Spinal cord (tissue), 9 donors: ENCODE measurements at regions not wholly inside any gene's neighbourhood (a gene's known extent, or its start where the extent isn't known, plus 50 kb on each side); places are given as distances from the start of the nearest gene placed in this dataset.

Experiments
- DNase-seq, 6 donors: peaks; one replicate each; pipeline versions ENCODE4 v3.0.0 to v3.0.0-alpha.2; 2013 to 2015; ENCODE audit warnings: low spot score in 6 of 6, low read depth in 4 of 6
- H3K27ac ChIP-seq: one replicate; pipeline ENCODE4 v1.5.1; 2013; ENCODE audit warnings: low read depth, low read length, control low read depth
- H3K27me3 ChIP-seq: one replicate; pipeline ENCODE4 v1.6.1; 2013; ENCODE audit warnings: low read length; ENCODE audit not compliant: control insufficient read depth, insufficient read depth
- H3K36me3 ChIP-seq: one replicate; pipeline ENCODE4 v1.6.1; 2013; ENCODE audit warnings: low read length; ENCODE audit not compliant: control insufficient read depth, insufficient read depth
- H3K4me1 ChIP-seq: one replicate; pipeline ENCODE4 v1.6.1; 2013; ENCODE audit warnings: low read length; ENCODE audit not compliant: control insufficient read depth, insufficient read depth
- H3K4me3 ChIP-seq: one replicate; pipeline ENCODE4 v1.5.1; 2013; ENCODE audit warnings: low read depth, low read length, control low read depth
- H3K9me3 ChIP-seq: one replicate; pipeline ENCODE4 v1.6.1; 2013; ENCODE audit warnings: low read length; ENCODE audit not compliant: control insufficient read depth, insufficient read depth
- WGBS: methylation state at CpG from one replicate; pipeline ENCODE4 v1.1.5; 2013; ENCODE audit warnings: missing lambda C conversion rate; ENCODE audit not compliant: insufficient coverage; 5-methylcytosine and 5-hydroxymethylcytosine counted together
- donor health status: healthy.

DNA sequence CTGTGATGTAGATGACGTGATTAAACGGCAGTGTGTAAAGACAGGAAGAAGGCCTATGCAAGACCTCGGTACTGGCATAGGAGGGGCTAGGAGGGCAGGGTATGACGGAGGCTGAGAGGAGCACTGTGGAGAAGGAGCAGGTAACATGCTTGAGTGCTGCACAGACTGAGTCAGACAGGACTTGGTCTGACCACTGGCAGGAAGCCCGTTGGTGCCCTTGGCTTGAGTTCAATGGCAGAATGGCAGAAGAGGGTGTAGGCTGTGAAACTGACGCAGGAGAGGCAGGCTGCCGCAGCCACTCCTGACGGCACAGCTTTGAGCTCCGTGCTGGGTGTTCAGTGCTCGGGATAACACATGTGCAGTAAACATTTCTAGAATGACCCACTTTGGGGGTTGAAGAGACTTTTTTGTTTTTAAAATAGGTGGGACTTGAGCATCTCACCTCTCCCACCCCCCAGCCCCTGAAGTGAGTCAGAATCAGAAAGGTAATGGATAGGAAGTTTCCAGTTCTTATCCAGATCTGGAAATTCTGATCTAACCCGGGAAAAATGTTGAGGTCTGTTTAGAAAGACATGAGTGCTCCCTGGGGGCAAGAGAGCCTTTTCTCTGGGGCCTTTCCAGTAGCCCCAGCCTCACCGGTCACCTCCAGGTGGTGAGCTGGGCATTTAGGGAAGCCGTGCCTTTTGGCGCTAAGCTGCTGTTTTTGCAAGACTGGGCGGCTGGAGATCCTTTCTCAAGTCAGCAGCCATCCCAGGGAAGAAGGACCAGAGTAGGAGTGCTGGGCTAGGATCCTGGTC lies 126.4 kb downstream of the RPLP1 start:
- Histone ChIP-seq H3K27ac (no peak overlapping the region), H3K9me3 (no peaks in the 10 kb centered on the region), H3K4me3 (no peak overlapping the region), H3K4me1 (peaks cover 16% of the 10 kb centered on the region), H3K27me3 (peaks cover 12% of the 10 kb centered on the region), H3K36me3 (peaks cover 2% of the 10 kb centered on the region)
- no peak for DNase-seq
- 76% methylated on average over 14 of the region's 15 CpGs for WGBS

DNA sequence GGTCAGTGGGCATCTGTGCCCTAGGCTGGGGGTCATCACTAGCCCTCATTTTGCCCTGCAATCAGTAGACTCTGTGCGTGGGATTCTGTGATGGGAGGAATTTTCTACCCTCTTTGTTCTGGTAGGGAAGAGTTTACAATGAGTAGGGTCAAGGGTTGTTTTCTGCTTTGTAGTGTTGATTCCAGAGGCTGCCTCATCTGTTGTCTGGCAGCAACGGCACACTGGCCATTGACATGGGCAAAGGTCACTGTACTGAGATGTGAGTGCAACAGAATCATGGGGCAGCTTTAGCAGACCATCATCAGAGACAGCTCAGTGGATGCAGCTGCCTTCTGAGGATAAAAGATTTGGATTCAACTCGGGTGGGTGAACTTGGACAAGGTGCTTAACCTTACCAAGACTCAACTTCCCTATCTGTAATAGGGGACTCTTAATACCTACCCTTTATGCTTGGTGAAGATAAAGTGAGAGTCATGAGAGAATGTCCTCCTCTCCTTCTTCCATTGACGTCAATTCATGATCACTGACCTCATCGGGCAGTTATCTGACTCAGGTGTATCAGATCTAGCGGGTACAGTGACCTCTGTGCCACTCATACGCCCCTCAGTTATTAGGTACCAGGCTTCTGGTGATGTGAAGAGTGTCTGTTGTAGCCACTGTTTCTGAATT lies 127.5 kb downstream of the RPLP1 start:
- H3K4me3 ChIP-seq, result no peak overlapping the region
- H3K36me3 ChIP-seq, result peaks cover 2% of the 10 kb centered on the region
- no peak for DNase-seq
- no peaks in the 10 kb centered on the region for H3K9me3 ChIP-seq
- H3K27ac ChIP-seq, result no peak overlapping the region
- WGBS, result 72% methylated on average over 3 of the region's 7 CpGs
- H3K27me3 ChIP-seq, result peaks cover 12% of the 10 kb centered on the region
- H3K4me1 ChIP-seq, result peaks cover 16% of the 10 kb centered on the region

DNA sequence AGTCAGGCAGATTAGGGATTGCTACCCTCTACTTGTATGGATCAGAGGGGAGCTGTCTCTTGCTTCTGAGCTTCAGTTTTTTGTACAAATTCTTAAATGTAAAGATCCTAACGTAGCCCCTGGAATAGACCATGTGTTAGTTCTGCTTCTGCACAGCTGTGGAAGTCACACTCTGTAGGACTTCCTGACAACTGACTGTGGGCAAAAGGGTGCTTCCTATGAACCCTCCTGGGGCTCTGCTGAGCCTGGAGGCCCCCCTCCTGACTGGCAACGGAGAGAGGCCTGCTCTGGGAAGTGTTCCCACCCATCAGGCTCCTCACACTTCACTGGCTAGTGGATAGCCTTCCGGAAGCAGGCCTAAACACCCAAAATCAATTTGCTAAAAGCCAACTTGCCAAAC lies 131.0 kb downstream of the RPLP1 start:
- no peaks in the 10 kb centered on the region for H3K36me3 ChIP-seq
- no peaks in the 10 kb centered on the region for H3K9me3 ChIP-seq
- H3K27me3 ChIP-seq, result peaks cover 2% of the 10 kb centered on the region
- no peak overlapping the region for H3K27ac ChIP-seq
- peaks cover 6% of the 10 kb centered on the region for H3K4me1 ChIP-seq
- 34% methylated on average over 2 of the region's 3 CpGs for WGBS
- H3K4me3 ChIP-seq, result no peak overlapping the region
- DNase-seq, result no peak

DNA sequence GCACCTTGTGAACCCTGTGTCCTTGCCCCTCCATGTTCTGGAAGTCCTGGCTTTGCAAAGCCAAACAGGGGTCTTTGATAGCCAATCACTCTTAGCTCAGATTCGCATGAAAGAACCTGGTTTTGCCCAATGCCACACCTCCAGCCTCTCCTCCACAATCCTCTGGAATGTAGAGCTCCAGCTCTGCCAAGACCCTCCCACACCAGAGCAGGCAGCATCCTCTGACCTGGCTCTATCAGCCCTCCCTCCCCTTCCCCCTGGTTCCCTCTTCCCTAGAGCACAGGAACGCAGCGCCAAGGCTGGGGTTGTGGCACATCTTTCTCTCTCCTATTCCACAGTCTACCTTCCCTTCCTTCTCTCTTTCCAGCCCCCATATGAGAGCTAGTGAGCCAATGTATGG lies 133.3 kb downstream of the RPLP1 start:
- H3K4me1 ChIP-seq, result peaks cover 4% of the 10 kb centered on the region
- no peaks in the 10 kb centered on the region for H3K9me3 ChIP-seq
- H3K27me3 ChIP-seq, result no peaks in the 10 kb centered on the region
- DNase-seq, result no peak
- H3K27ac ChIP-seq, result no peak overlapping the region
- no peaks in the 10 kb centered on the region for H3K36me3 ChIP-seq
- H3K4me3 ChIP-seq, result no peak overlapping the region
- WGBS, result 93% methylated on average over 1 of the region's 3 CpGs

DNA sequence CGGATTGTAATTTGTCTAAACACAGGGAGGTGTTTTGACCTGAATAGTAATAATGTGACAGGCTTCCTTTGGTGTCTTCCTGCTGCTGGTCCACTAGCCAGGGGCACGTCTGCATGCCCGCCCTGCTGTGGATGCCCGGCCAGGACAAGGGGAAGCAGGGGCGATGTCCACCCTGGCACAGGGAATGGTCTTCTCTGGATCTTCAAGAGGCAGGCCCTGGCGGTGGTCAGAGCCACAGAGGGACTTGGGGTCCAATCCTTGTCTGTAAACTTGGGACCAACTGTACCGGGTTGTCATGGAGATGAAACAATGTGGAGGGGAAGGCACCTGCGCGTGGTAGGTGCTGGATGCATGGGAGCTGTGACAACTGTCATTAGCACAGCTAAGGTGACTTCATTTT lies 134.1 kb downstream of the RPLP1 start:
- no peaks in the 10 kb centered on the region for H3K27me3 ChIP-seq
- no peaks in the 10 kb centered on the region for H3K36me3 ChIP-seq
- WGBS, result 84% methylated on average over 9 of the region's 9 CpGs
- H3K27ac ChIP-seq, result no peak overlapping the region
- DNase-seq, result no peak
- no peak overlapping the region for H3K4me3 ChIP-seq
- H3K9me3 ChIP-seq, result no peaks in the 10 kb centered on the region
- peaks cover 4% of the 10 kb centered on the region for H3K4me1 ChIP-seq

DNA sequence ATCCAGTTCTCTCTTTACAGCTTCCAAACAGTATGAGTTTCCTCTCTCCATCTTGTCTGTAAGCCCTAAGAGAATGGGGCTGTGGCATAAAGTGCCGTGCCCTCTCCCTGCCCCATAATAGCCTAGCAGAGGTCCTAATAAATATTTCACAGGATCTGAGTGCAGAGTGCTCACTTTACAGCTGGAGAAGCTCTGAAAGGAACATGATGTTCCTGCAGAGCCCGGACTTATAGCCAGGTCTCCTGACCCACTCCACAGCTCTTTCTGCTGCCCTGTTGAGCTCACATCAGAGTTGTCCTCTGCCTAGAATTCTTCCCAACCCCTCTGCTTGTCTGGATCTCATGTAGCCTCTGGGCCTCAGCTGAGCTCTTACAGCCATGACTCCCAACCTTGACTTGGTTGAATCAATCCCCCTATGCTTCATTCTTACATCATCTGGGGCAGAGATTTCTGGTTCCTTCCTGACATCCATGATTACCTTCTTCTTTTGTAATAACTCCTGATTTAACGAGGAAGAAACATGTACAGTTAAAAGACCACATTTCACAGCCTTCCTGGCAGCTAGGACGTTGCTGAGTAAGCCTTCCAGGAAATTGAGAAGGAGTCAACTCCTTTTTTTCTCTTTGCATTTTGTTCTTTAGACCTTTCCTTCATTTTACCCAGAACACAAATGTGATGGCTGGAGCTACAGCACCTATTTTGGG lies 135.3 kb downstream of the RPLP1 start:
- 66% methylated on average over 3 of the region's 4 CpGs for WGBS
- H3K27ac ChIP-seq, result no peak overlapping the region
- H3K4me1 ChIP-seq, result peaks cover 6% of the 10 kb centered on the region
- no peak for DNase-seq
- H3K36me3 ChIP-seq, result no peaks in the 10 kb centered on the region
- no peaks in the 10 kb centered on the region for H3K9me3 ChIP-seq
- H3K4me3 ChIP-seq, result no peak overlapping the region
- no peaks in the 10 kb centered on the region for H3K27me3 ChIP-seq

DNA sequence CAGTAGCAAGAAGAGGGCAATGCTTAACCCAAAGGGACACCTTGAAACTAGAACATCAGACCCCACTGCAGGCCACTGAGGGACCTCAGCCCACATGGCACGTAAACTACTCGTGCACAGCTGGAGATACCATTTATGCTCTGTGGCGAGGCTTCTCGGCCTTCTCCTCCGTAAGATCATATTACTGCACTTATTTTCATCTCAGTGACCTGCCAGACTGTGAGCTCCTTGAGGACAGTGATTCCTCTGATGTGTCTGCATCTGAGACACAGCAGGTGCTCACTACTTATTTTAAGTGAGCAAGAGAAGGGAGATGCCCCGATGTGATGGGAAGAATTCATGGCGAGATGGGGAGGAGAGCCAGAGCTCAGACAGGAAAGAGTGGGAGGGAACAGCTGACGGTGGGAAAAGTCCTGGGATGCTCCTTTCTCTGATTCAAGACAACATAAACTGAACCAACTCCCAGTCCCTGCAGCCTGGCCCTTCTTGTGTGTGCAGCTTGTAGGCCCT lies 137.6 kb downstream of the RPLP1 start:
- peaks cover 25% of the 10 kb centered on the region for H3K4me1 ChIP-seq
- H3K27me3 ChIP-seq, result no peaks in the 10 kb centered on the region
- no peaks in the 10 kb centered on the region for H3K36me3 ChIP-seq
- H3K27ac ChIP-seq, result no peak overlapping the region
- 100% methylated on average over 6 of the region's 8 CpGs for WGBS
- no peak overlapping the region for H3K4me3 ChIP-seq
- no peaks in the 10 kb centered on the region for H3K9me3 ChIP-seq
- DNase-seq, result no peak

DNA sequence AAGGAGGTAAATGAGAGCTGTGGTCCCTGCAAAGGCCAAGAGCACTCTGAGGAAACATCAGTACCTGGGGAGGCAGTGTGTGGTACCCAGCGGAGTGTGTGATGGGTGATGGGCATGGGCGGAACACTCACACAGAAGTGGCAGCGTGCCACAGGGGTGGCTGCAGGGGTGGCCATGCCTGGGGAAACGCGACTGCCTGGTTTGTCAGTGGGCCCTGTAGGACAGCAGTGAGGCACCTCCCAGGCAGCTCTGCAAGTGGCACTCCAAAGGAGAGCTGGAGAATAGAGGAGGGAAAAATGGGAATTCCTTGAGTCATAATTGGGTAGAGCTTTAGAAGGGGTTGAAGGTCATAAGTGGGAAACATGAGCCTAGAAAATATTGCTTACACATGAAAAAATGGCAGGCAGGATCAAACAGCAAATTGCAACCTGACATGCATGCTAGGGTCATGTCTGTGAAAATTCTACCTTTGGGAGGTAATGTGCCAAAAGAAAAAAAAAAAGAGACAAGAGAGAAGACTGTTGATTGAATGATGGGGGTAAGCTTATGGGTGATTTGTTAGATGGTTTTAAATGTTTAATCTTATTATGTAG lies 138.4 kb downstream of the RPLP1 start:
- Histone ChIP-seq H3K36me3 (no peaks in the 10 kb centered on the region), H3K9me3 (no peaks in the 10 kb centered on the region), H3K27ac (no peak overlapping the region), H3K27me3 (no peaks in the 10 kb centered on the region), H3K4me1 (peaks cover 33% of the 10 kb centered on the region), H3K4me3 (no peak overlapping the region)
- DNase-seq, result no peak
- WGBS, result 94% methylated on average over 5 of the region's 5 CpGs

DNA sequence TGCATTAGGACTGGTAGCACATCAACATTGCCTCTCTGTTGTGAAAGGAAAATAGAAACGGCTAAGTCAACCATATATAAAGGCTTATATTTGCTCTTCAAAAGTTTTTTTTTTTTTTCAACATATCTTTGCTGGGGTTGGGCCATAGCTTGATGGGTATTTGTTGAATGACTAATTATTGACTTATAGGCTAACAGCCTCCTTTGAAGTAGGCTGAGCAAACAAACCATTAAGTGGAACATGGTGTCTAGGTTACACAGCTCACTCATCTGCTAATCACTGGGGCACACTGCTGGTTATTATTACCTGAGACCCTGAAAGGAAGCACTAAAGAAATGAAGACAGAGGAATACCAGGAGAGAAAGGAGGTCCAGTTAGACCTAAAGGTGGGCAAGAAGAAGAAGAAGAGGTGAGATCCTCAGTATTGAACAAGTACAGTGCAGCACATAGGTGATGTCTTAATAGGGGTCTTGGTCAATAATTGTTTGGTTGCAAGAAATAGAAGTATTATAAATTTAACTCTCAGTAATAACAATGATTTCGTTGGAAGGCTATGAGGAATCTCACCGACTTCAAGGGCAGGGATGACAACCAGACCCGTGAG lies 139.4 kb downstream of the RPLP1 start:
- Histone ChIP-seq H3K4me3 (no peak overlapping the region), H3K36me3 (no peaks in the 10 kb centered on the region), H3K9me3 (no peaks in the 10 kb centered on the region), H3K4me1 (peaks cover 31% of the 10 kb centered on the region), H3K27ac (no peak overlapping the region), H3K27me3 (no peaks in the 10 kb centered on the region)
- DNase-seq, result no peak
- no CpG with 5 or more reads among the region's 4 CpGs for WGBS
